ENCODE measurements at regions not wholly inside any gene's neighbourhood (a gene's known extent, or its start where the extent isn't known, plus 50 kb on each side); places are given as distances from the start of the nearest gene placed in this dataset.
A peak's percentile ranks its signal among the peaks of the same experiment; 100 is the strongest.

DNA sequence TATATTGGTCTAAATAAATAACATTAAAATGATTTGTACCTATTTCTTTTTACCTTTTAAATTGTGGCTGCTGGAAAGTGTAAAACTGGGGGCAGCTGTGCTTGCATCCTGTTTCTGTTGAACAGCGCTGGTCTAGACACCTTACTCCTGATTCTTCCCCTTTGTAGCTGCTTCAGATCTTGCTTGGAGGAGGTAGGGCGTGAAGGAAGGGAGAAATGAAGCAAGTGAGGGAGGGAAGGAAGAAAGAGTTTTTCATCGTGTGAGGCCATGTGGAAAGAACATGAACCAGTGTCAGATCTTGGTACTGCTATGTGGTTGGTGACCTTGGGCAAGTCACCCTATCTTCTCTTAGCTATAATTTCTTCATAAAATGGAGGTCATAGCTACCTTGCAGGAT lies 89.0 kb upstream of the SEC11C start:
- Mint-ChIP-seq H3K9me3 (no peaks in the 10 kb centered on the region), H3K4me3 (no peak overlapping the region), H3K27me3 (ENCODE audit: low read depth) (peaks cover 10% of the 10 kb centered on the region), H3K4me1 (ENCODE audit: low read depth) (no peaks in the 10 kb centered on the region), H3K27ac (no peak overlapping the region), H3K36me3 (ENCODE audit: low read depth) (no peaks in the 10 kb centered on the region)
- intact Hi-C loops (cut with micrococcal nuclease): no loop called here
- no peak for DNase-seq
- CTCF ChIA-PET: no interaction called here

DNA sequence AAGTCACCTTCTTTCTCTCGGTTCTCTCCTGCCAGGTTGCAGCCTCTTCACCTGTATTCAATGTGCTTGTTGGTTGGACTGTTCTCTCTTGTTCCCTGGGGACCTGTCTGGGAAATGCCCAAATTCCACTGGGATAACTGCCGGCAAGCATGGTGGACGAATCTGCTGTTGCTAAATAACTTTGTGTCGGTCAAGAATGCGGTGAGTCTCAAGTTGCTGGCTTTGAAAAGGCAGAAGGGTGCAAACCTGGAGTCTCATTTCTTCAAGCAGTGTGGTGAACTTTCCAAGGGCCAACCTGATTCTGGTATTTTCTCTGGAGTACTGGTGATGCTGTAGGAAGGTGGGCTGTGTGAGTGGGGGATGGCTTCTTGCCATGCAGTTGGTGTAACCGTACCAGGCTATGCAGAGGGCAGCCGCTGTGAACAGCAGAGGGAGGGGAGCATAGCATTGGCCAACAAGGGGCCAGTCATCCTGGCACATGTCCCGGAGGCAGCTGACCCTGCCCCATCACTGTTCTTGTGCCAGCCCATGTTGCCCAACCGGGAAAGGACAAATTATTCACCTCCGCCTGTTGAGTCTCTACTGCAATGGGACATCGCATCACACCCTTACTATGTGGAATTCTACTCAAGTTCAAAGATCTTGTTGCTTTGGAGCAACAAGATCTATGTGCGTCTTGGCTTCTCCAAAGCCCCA lies 88.1 kb upstream of the SEC11C start:
- H3K36me3 Mint-ChIP-seq (ENCODE audit: low read depth): no peaks in the 10 kb centered on the region
- no peak overlapping the region for H3K27ac Mint-ChIP-seq
- no peaks in the 10 kb centered on the region for H3K9me3 Mint-ChIP-seq
- peaks cover 10% of the 10 kb centered on the region for H3K27me3 Mint-ChIP-seq (ENCODE audit: low read depth)
- intact Hi-C loops (cut with micrococcal nuclease): no loop called here
- no peak for DNase-seq
- no peak overlapping the region for H3K4me3 Mint-ChIP-seq
- no peaks in the 10 kb centered on the region for H3K4me1 Mint-ChIP-seq (ENCODE audit: low read depth)
- CTCF ChIA-PET: interaction anchor here (0.7 kb wide), 1 partner anchor 531 kb away, joined by 3 read pairs; no protein-coding TSS in a partner anchor

DNA sequence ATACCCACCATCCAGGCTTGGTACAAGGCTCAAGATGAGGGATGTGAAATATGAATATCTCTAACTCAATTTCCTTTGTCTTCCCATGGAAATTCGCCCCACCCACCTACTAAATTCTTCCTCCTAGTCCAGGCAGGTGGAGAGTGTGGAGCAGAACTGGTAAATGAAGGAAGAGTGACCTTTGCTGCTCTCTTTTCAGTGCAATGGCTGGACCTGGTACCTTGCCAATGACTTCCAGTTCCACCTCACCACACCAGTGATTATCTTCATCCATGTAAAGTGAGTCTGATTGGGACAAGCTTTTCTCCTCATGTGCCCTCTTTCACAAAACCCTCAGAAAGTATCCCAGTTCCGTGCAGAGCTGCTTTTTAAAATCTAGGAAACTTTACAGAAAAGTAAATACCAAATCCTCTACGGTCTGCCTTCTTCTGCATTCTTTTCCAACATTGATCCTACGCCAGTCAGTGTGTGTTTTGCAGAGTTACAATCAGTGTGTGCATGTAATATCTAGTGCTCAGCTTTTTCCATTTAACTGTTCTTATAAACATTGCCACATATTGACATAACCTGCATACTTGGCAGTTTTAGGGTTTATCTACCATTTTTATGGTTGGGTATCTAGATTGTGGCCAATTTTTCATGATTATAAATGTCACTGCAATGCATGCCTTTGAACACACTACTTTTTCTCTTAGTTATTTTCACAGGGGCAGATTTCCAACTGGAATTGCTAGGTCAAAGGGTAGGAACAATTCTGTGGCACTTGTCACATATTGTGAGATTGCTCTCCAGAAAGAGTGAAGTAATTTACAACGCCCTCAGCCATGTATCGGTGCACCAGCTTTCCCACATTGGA lies 86.5 kb upstream of the SEC11C start:
- no peak overlapping the region for H3K27ac Mint-ChIP-seq
- no peak for DNase-seq
- intact Hi-C loops (cut with micrococcal nuclease): no loop called here
- CTCF ChIA-PET: interaction anchor here (1.3 kb wide), 1 partner anchor 272 kb away, joined by 4 read pairs; no protein-coding TSS in a partner anchor
- H3K36me3 Mint-ChIP-seq (ENCODE audit: low read depth): no peaks in the 10 kb centered on the region
- no peak overlapping the region for H3K4me3 Mint-ChIP-seq
- H3K9me3 Mint-ChIP-seq: no peaks in the 10 kb centered on the region
- H3K27me3 Mint-ChIP-seq (ENCODE audit: low read depth): peaks cover 4% of the 10 kb centered on the region
- H3K4me1 Mint-ChIP-seq (ENCODE audit: low read depth): no peaks in the 10 kb centered on the region

DNA sequence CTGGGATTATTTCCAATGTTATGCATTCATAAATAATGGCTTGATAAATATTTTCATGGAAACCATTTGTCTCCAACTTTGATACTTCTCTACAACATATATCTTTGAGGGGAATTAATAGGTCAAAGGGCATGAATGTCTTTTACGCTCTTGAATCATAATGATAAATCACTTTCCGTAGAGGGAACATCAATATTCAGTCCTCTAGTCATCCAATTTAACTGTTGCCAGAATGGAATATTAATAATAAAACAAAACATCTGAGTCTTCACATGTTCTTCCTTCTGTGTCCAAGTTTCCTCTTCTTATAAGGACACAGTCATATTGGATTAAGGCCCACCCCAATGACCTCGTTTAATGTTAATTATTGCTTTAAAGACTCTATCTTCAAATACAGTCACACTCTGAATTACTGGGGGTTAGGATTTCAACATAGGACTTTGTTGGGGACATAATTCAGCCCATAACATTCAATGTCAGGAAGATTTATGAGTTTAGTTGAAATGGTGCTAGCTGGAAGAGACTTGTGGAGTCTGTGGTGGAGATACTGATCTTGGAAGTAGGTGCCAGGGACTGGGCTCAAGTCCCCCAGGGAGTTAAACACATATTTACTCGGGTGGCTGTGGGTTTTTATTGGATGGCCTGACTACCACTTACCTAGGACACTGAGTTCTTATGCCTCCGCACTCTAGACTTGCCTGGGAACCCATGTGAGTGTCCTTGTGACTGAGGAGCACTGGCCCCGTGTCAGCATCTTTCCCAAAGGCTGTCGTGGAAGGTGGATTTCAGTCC lies 85.0 kb upstream of the SEC11C start:
- CTCF ChIA-PET: interaction anchor here (0.6 to 1.6 kb wide), 6 partner anchors 10 to 1022 kb away, joined by 3 to 7 read pairs (median 3); no protein-coding TSS in a partner anchor
- Mint-ChIP-seq H3K4me1 (ENCODE audit: low read depth) (no peaks in the 10 kb centered on the region), H3K4me3 (no peak overlapping the region), H3K27ac (no peak overlapping the region), H3K27me3 (ENCODE audit: low read depth) (peaks cover 4% of the 10 kb centered on the region), H3K36me3 (ENCODE audit: low read depth) (no peaks in the 10 kb centered on the region), H3K9me3 (no peaks in the 10 kb centered on the region)
- intact Hi-C loops (cut with micrococcal nuclease): loop anchor here (5.0 kb wide), 1 partner anchor 527 kb away; no protein-coding TSS in a partner anchor
- no peak for DNase-seq

- Mint-ChIP-seq H3K27me3 (ENCODE audit: low read depth) (peaks cover 4% of the 10 kb centered on the region), H3K4me1 (ENCODE audit: low read depth) (no peaks in the 10 kb centered on the region), H3K4me3 (no peak overlapping the region), H3K9me3 (no peaks in the 10 kb centered on the region), H3K27ac (no peak overlapping the region), H3K36me3 (ENCODE audit: low read depth) (no peaks in the 10 kb centered on the region)
- CTCF ChIA-PET: interaction anchor here (0.6 to 1.6 kb wide), 6 partner anchors 9 to 1023 kb away, joined by 3 to 7 read pairs (median 3); no protein-coding TSS in a partner anchor
- no peak for DNase-seq
- intact Hi-C loops (cut with micrococcal nuclease): loop anchor here (5.0 kb wide), 1 partner anchor 528 kb away; no protein-coding TSS in a partner anchor
Measured at GRCh38 chr18:59055345-59056032, 84.2 kb upstream of the SEC11C start.

- H3K36me3 Mint-ChIP-seq (ENCODE audit: low read depth): no peaks in the 10 kb centered on the region
- no peaks in the 10 kb centered on the region for H3K4me1 Mint-ChIP-seq (ENCODE audit: low read depth)
- peak; percentile 89 for DNase-seq
- CTCF ChIA-PET: interaction anchor here (0.8 to 7.2 kb wide), 2 partner anchors 276 to 288 kb away, joined by 3 to 75 read pairs; no protein-coding TSS in a partner anchor
- H3K27ac Mint-ChIP-seq: no peak overlapping the region
- H3K4me3 Mint-ChIP-seq: no peak overlapping the region
- H3K27me3 Mint-ChIP-seq (ENCODE audit: low read depth): peaks cover 6% of the 10 kb centered on the region
- intact Hi-C loops (cut with micrococcal nuclease): loop anchor here (1.0 to 5.0 kb wide), 3 partner anchors 276 to 530 kb away; no protein-coding TSS in a partner anchor
- no peaks in the 10 kb centered on the region for H3K9me3 Mint-ChIP-seq
Measured at GRCh38 chr18:59056706-59057492, 82.8 kb upstream of the SEC11C start.

DNA sequence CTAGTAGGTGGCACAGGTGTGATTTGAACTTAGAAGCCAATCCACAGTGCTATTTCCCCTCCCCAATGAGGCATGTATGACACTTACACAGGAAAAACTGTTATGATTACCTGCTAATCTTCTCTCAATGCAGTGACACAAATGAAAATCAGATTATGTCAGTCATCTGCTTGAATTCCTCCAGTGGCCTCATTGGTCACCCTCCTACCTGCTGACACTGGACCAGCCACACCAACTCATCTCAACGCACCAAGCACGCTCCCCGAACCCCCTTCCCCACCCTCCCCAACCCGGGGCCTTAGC lies 82.2 kb upstream of the SEC11C start:
- CTCF ChIA-PET: interaction anchor here (7.2 kb wide), 1 partner anchor 277 kb away, joined by 75 read pairs; no protein-coding TSS in a partner anchor
- H3K27ac Mint-ChIP-seq: no peak overlapping the region
- no peak for DNase-seq
- intact Hi-C loops (cut with micrococcal nuclease): loop anchor here (1.0 to 5.0 kb wide), 3 partner anchors 276 to 530 kb away; no protein-coding TSS in a partner anchor
- peaks cover 9% of the 10 kb centered on the region for H3K27me3 Mint-ChIP-seq (ENCODE audit: low read depth)
- H3K4me1 Mint-ChIP-seq (ENCODE audit: low read depth): no peaks in the 10 kb centered on the region
- H3K36me3 Mint-ChIP-seq (ENCODE audit: low read depth): no peaks in the 10 kb centered on the region
- H3K9me3 Mint-ChIP-seq: no peaks in the 10 kb centered on the region
- H3K4me3 Mint-ChIP-seq: no peak overlapping the region

DNA sequence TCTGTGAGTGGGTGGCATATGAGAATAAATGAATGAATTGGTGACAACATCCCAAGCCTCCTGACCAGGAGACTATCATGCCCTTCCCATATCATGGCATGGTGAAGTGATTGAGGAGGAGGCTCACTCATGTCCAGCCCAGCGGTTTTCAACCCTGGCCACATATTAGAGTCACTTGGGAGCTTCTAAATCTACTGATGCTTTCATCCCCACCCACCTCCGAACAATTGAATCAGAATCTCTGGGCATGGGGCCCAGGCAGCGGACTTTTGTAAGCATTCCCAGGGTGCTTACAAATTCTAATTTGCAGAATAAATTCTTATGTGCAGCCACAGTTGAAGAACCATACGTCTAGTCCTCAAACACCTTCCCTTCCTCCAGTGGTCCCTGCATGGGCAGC lies 81.7 kb upstream of the SEC11C start:
- H3K4me3 Mint-ChIP-seq: no peak overlapping the region
- CTCF ChIA-PET: interaction anchor here (0.5 to 7.2 kb wide), 3 partner anchors 265 to 277 kb away, joined by 3 to 75 read pairs (median 5); no protein-coding TSS in a partner anchor
- H3K36me3 Mint-ChIP-seq (ENCODE audit: low read depth): no peaks in the 10 kb centered on the region
- no peak for DNase-seq
- no peaks in the 10 kb centered on the region for H3K9me3 Mint-ChIP-seq
- H3K27me3 Mint-ChIP-seq (ENCODE audit: low read depth): peaks cover 9% of the 10 kb centered on the region
- intact Hi-C loops (cut with micrococcal nuclease): loop anchor here (1.0 to 5.0 kb wide), 3 partner anchors 277 to 531 kb away; no protein-coding TSS in a partner anchor
- no peak overlapping the region for H3K27ac Mint-ChIP-seq
- H3K4me1 Mint-ChIP-seq (ENCODE audit: low read depth): no peaks in the 10 kb centered on the region

DNA sequence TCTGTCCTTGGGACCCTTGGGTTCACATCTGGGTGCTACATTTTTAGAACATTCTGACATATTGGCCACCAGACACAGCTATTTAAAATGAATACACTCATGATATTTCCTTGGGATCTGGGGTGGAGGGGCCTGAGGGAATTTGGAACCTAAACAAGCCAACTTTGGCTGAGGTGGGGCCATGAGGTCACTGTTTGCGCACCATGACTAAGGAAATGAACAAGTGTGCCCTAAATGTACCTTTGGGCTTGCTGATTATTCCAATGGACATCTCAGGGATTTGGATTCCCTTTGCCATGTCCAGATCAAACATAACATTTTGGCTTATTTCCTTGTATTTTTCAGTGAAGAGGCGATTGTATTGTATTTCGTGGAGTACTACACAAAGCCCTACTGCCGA lies 80.5 kb upstream of the SEC11C start:
- H3K4me1 Mint-ChIP-seq (ENCODE audit: low read depth): no peaks in the 10 kb centered on the region
- no peaks in the 10 kb centered on the region for H3K9me3 Mint-ChIP-seq
- H3K4me3 Mint-ChIP-seq: no peak overlapping the region
- CTCF ChIA-PET: interaction anchor here (0.8 to 7.2 kb wide), 3 partner anchors 12 to 647 kb away, joined by 3 to 75 read pairs (median 20); no protein-coding TSS in a partner anchor
- H3K27me3 Mint-ChIP-seq (ENCODE audit: low read depth): peaks cover 9% of the 10 kb centered on the region
- H3K27ac Mint-ChIP-seq: no peak overlapping the region
- intact Hi-C loops (cut with micrococcal nuclease): loop anchor here (5.0 kb wide), 1 partner anchor 532 kb away; no protein-coding TSS in a partner anchor
- no peaks in the 10 kb centered on the region for H3K36me3 Mint-ChIP-seq (ENCODE audit: low read depth)
- no peak for DNase-seq

DNA sequence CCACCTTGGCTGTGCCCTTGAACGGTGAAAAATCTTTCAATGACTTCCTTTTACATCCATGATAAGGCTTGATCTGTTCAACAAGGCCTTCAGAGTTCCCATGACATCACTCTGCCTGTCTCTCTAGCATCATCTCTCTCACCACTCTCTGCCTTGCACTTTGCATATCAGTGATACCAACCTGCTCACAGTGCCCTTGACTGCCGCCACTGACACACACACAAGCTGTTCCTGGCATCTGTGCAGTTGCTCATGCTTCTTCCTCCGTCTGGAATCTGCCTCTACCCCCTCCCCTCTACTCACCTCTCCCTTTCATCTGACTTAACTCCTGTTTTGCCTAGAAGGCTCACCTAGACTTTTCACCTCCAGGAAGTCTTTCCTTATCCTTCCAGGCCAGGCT lies 79.1 kb upstream of the SEC11C start:
- Mint-ChIP-seq H3K36me3 (ENCODE audit: low read depth) (no peaks in the 10 kb centered on the region), H3K4me1 (ENCODE audit: low read depth) (no peaks in the 10 kb centered on the region), H3K4me3 (no peak overlapping the region), H3K9me3 (no peaks in the 10 kb centered on the region), H3K27ac (no peak overlapping the region), H3K27me3 (ENCODE audit: low read depth) (peaks cover 9% of the 10 kb centered on the region)
- intact Hi-C loops (cut with micrococcal nuclease): no loop called here
- DNase-seq: no peak
- CTCF ChIA-PET: interaction anchor here (1.6 to 7.2 kb wide), 3 partner anchors 10 to 280 kb away, joined by 3 to 75 read pairs (median 20); no protein-coding TSS in a partner anchor
